Chondrocyte (in vitro differentiated cells): ENCODE measurements at regions not wholly inside any gene's neighbourhood (a gene's known extent, or its start where the extent isn't known, plus 50 kb on each side); places are given as distances from the start of the nearest gene placed in this dataset.
A peak's percentile ranks its signal among the peaks of the same experiment; 100 is the strongest.

Source experiments
- DNase-seq: peaks from one replicate; pipeline ENCODE4 v3.0.0; 2021; ENCODE audit warnings: mixed read lengths, low spot score
- H3K27ac Mint-ChIP-seq: one replicate; pipeline ENCODE4 v1.8.0; 2021; ENCODE audit warnings: mild to moderate bottlenecking, moderate library complexity, mixed read lengths; ENCODE audit not compliant: unreplicated experiment
- H3K27me3 Mint-ChIP-seq: 2 replicates; pipeline ENCODE4 v1.8.0; 2021; ENCODE audit warnings: low read depth, mixed read lengths
- H3K36me3 Mint-ChIP-seq: 2 replicates; pipeline ENCODE4 v1.8.0; 2021; ENCODE audit warnings: low read depth, mixed read lengths
- H3K4me1 Mint-ChIP-seq: 2 replicates; pipeline ENCODE4 v1.8.0; 2021; ENCODE audit warnings: low read depth, mild to moderate bottlenecking, mixed read lengths
- H3K4me3 Mint-ChIP-seq: one replicate; pipeline ENCODE4 v1.8.0; 2021; ENCODE audit warnings: mild to moderate bottlenecking, moderate library complexity, mixed read lengths; ENCODE audit not compliant: unreplicated experiment
- H3K9me3 Mint-ChIP-seq: 2 replicates; pipeline ENCODE4 v1.8.0; 2021; ENCODE audit warnings: low read depth, mixed read lengths
- TF ChIP-seq, protein P1 (sequence below): fragments of 200-600 bp; sonication (generic); IDR thresholded peaks from 2 replicates; pipeline ENCODE4 v1.5.0; 2021; ENCODE audit warnings: antibody characterized with exemption, mild to moderate bottlenecking, moderate library complexity

DNA sequence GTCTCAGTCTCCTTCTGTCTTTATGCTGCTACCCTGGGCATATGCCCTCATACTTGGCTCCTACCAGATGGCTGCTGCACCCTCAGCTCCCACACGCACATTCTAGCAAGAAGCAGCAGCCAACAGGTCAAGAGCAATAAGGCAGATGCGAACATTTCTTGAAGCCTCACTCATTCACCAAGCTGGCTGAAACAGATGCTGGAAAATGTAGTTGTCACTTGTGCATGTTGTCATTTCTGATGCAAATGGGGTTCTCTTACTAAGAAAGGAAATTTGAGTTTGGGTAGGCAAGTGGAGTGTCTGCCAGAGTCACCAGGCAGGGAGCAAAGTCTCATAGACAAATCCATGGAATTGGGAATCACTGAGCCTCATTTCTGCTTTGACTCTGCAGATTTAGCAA, 57.4 kb upstream of the SORBS2 start:
- Mint-ChIP-seq H3K4me3 (no peak overlapping the region), H3K27me3 (no peaks in the 10 kb centered on the region), H3K36me3 (no peaks in the 10 kb centered on the region), H3K9me3 (no peaks in the 10 kb centered on the region), H3K4me1 (peaks cover 45% of the 10 kb centered on the region), H3K27ac (no peak overlapping the region)
- TF ChIP-seq, protein P1, sequence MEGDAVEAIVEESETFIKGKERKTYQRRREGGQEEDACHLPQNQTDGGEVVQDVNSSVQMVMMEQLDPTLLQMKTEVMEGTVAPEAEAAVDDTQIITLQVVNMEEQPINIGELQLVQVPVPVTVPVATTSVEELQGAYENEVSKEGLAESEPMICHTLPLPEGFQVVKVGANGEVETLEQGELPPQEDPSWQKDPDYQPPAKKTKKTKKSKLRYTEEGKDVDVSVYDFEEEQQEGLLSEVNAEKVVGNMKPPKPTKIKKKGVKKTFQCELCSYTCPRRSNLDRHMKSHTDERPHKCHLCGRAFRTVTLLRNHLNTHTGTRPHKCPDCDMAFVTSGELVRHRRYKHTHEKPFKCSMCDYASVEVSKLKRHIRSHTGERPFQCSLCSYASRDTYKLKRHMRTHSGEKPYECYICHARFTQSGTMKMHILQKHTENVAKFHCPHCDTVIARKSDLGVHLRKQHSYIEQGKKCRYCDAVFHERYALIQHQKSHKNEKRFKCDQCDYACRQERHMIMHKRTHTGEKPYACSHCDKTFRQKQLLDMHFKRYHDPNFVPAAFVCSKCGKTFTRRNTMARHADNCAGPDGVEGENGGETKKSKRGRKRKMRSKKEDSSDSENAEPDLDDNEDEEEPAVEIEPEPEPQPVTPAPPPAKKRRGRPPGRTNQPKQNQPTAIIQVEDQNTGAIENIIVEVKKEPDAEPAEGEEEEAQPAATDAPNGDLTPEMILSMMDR = no peak
- no peak for DNase-seq

DNA sequence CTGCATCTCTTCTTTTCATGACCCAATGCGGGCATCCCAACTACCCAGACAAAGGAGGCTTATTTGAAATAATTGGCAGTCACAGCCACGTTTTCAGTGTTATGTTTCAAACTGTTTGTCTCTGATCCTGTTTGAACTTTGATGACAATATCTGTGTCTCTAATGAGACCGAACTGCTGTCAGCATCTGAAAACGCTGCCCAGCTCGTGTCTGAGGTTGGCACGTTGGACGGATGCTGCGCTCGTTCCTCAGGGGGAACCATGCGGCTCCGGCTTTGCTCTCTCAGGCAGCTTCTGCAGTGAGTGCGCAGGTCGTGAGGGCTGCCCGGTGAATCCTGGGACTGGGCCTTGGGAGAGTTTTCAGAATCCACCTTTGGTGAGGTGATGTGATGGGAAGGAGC, 58.4 kb upstream of the SORBS2 start:
- Mint-ChIP-seq H3K27ac (no peak overlapping the region), H3K36me3 (no peaks in the 10 kb centered on the region), H3K27me3 (no peaks in the 10 kb centered on the region), H3K4me1 (peaks cover 51% of the 10 kb centered on the region), H3K9me3 (no peaks in the 10 kb centered on the region), H3K4me3 (no peak overlapping the region)
- TF ChIP-seq, protein P1 = no peak
- no peak for DNase-seq

DNA sequence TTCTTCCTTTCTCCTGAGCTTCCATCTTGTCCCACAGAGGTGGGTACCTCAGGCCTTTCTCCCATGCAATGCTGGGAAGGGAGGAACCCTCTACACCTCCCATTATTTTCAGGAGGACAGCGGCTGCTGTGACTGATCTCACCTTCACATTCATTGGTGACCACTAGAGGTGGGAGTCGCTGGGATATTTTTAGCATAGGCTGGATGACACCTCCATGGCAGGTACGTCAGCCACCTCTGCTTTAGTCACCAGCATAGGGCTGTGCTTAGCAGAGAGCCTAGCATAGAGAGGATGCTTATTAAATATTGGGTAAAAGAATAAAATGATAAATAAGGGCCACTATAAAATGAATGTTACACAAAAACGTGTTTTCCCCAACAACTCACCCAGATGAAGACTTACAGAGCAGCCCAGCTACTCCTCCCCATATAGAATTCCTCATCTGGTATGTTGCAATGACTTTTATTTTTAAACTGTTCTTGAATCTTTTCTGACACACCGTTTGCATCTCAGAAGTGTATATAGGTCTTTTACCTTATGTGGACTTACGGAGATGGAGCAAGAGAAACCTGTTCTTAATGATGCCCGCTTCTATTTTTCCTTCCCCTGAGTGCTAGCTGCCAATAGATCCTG, 60.9 kb upstream of the SORBS2 start:
- TF ChIP-seq, protein P1 = no peak
- no peaks in the 10 kb centered on the region for H3K36me3 Mint-ChIP-seq

DNA sequence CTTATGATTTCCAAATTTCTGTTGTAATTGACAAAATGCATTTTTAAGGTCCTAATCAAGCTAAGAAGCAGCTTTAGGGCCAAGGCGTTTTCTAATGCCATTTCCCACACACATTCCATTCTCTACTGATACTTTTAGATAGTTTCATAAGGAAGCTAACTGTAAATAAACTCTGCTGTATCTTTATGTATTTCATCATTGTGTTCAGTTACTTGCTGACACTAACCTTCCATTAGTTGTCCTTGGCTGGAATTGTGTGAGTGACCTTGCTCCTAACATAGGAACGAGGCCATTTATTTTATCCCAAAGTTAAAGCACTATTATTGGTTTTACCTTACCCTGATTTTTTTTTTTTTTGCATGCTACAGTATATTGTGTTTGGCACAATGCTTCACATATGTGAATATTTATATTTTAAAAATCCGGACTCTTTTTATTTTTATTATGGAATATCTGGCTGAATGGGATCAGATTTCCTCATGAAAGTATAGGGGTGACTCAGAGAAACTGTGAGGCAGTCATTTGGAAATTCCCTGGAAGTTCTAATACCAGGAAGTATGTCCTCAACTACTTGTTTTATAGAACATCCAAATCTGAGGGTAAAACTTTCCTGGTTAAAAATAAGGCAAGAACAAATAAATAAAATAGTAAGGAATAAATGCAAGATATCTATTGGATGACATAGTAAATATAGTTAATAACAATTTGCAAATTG, 62.7 kb upstream of the SORBS2 start:
- no peak for DNase-seq
- peaks cover 27% of the 10 kb centered on the region for H3K4me1 Mint-ChIP-seq
- no peaks in the 10 kb centered on the region for H3K27me3 Mint-ChIP-seq
- H3K9me3 Mint-ChIP-seq = no peaks in the 10 kb centered on the region
- TF ChIP-seq, protein P1 = no peak
- H3K4me3 Mint-ChIP-seq = no peak overlapping the region
- H3K27ac Mint-ChIP-seq = peak overlapping the region; percentile 90
- no peaks in the 10 kb centered on the region for H3K36me3 Mint-ChIP-seq

More for the DNA sequence above, 60.9 kb upstream of the SORBS2 start:
- no peak overlapping the region for H3K4me3 Mint-ChIP-seq
- peaks cover 39% of the 10 kb centered on the region for H3K4me1 Mint-ChIP-seq
- no peak for DNase-seq
- no peak overlapping the region for H3K27ac Mint-ChIP-seq
- H3K9me3 Mint-ChIP-seq = no peaks in the 10 kb centered on the region
- no peaks in the 10 kb centered on the region for H3K27me3 Mint-ChIP-seq

DNA sequence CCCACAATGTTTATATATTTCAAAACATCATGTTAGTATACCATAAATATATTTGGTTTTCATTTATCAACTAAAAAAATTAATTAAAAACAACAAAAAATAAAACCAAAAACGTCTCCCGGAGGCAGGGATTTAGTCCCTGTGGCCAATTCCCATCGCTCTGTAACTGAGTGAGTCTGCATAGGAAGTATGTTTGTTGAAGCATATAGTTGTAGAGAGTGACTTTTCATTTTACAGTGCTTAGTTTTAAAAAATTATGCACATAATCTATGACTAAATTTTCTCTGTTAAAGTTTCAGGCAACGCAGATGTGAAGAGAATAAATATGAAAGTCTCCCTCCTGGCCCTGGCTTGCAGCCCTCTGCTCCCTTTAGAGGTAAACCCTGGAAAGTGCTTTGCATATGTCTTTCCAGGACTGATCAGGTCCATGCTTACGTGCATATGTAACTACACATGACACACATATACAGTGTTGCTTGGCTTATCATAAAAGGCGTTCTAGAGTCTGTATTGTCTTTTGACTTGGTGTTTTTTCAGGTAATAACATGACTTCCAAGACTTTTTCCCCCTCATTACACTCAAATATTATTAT, 63.4 kb upstream of the SORBS2 start:
- H3K4me1 Mint-ChIP-seq = peaks cover 35% of the 10 kb centered on the region
- no peaks in the 10 kb centered on the region for H3K36me3 Mint-ChIP-seq

More for the DNA sequence above, 63.4 kb upstream of the SORBS2 start:
- Mint-ChIP-seq H3K27me3 (no peaks in the 10 kb centered on the region), H3K27ac (peak overlapping the region; percentile 76), H3K4me3 (no peak overlapping the region), H3K9me3 (no peaks in the 10 kb centered on the region)
- TF ChIP-seq, protein P1 = no peak
- DNase-seq = no peak
